Mucosa of descending colon (tissue), 3 donors: ENCODE measurements at regions not wholly inside any gene's neighbourhood (a gene's known extent, or its start where the extent isn't known, plus 50 kb on each side); places are given as distances from the start of the nearest gene placed in this dataset.

Experiments used
- ATAC-seq: fragments of 200-7000 bp; cut with Tn5 transposase; one replicate; pipeline ENCODE4 v1.9.1; 2020; ENCODE audit warnings: mild to moderate bottlenecking, moderate library complexity
- DNase-seq, 3 donors: peaks; one replicate each; pipeline ENCODE4 v3.0.0-alpha.2; 2020
- H3K36me3 ChIP-seq: fragments of 200-600 bp; one replicate; pipeline ENCODE4 v1.8.0; 2021; ENCODE audit warnings: low read depth, mild to moderate bottlenecking
- H3K4me1 ChIP-seq: fragments of 200-600 bp; one replicate; pipeline ENCODE4 v1.8.0; 2021; ENCODE audit warnings: low read depth, mild to moderate bottlenecking
- H3K4me3 ChIP-seq: fragments of 200-600 bp; one replicate; pipeline ENCODE4 v1.8.0; 2021; ENCODE audit warnings: mild to moderate bottlenecking
- H3K9me3 ChIP-seq: fragments of 200-600 bp; one replicate; pipeline ENCODE4 v1.8.0; 2021; ENCODE audit warnings: mild to moderate bottlenecking
- intact Hi-C, 2 donors: fragments of 100-400 bp; cut with DNase I in 1 of 2; cut with micrococcal nuclease in 1 of 2; formaldehyde crosslinking; loops; one replicate each; pipeline versions ENCODE4 v1.11.0 to v1.11.1; 2022; cut with DNase I, micrococcal nuclease
- TF ChIP-seq, protein P1 (sequence below): fragments of 200-600 bp; IDR thresholded peaks from one replicate; pipeline ENCODE4 v1.8.0; 2022; ENCODE audit warnings: antibody characterized with exemption, mild to moderate bottlenecking
- donor health status: DM: no; HTN: no; CAD: no; lungs with moderate emphysema.
- donor health status: DM: no; HTN: no; CAD: no.
- donor health status: DM: no; HTN: yes; CAD: no.

DNA sequence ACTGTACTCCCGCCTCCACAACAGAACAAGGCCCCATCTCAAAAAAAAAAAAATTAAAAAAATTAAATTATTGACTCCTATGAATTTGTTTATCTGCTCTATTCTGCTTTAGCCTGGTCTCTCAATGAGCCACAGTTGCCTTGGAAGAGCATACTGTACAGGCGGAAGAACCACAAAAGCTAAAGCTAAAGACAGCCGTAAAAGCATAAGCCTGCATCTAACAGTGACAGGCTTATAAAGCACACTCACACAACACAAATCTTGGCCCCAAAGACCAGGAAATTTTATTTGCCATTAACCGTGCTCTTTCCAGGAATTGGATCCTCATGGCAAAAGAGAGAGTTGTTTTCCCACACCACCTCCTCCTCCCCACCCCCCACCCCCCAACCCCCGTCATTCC lies 53.5 kb upstream of the KLF3 start:
- no peaks in the 10 kb centered on the region for H3K36me3 ChIP-seq
- DNase-seq (no peak), ATAC-seq (peak; percentile 41)
- peaks cover 52% of the 10 kb centered on the region for H3K4me1 ChIP-seq
- H3K9me3 ChIP-seq: no peaks in the 10 kb centered on the region
- intact Hi-C loops: no loop called here
- H3K4me3 ChIP-seq: no peak overlapping the region
- TF ChIP-seq, protein P1, sequence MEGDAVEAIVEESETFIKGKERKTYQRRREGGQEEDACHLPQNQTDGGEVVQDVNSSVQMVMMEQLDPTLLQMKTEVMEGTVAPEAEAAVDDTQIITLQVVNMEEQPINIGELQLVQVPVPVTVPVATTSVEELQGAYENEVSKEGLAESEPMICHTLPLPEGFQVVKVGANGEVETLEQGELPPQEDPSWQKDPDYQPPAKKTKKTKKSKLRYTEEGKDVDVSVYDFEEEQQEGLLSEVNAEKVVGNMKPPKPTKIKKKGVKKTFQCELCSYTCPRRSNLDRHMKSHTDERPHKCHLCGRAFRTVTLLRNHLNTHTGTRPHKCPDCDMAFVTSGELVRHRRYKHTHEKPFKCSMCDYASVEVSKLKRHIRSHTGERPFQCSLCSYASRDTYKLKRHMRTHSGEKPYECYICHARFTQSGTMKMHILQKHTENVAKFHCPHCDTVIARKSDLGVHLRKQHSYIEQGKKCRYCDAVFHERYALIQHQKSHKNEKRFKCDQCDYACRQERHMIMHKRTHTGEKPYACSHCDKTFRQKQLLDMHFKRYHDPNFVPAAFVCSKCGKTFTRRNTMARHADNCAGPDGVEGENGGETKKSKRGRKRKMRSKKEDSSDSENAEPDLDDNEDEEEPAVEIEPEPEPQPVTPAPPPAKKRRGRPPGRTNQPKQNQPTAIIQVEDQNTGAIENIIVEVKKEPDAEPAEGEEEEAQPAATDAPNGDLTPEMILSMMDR: no peak

- ATAC-seq (peak; percentile 68), DNase-seq (peak in 2 of 3 donors; percentile 61 to 65)
- no peak overlapping the region for H3K4me3 ChIP-seq
These were observed 53.0 kb upstream of the KLF3 start for GRCh38 chr4:38610966-38611431.

GRCh38 chr4:38611676-38612075 lies 52.3 kb upstream of the KLF3 start:
- ATAC-seq (no peak), DNase-seq (no peak)
- TF ChIP-seq, protein P1: no peak
- Histone ChIP-seq H3K9me3 (no peaks in the 10 kb centered on the region), H3K4me3 (no peak overlapping the region), H3K4me1 (peaks cover 43% of the 10 kb centered on the region), H3K36me3 (no peaks in the 10 kb centered on the region)
- intact Hi-C loops: no loop called here

More at GRCh38 chr4:38610966-38611431, 53.0 kb upstream of the KLF3 start:
- H3K9me3 ChIP-seq: no peaks in the 10 kb centered on the region
- intact Hi-C loops: no loop called here
- H3K4me1 ChIP-seq: peaks cover 47% of the 10 kb centered on the region
- no peaks in the 10 kb centered on the region for H3K36me3 ChIP-seq
- TF ChIP-seq, protein P1: no peak

GRCh38 chr4:38612646-38613414 lies 51.2 kb upstream of the KLF3 start:
- ATAC-seq: peak; percentile 25
- Histone ChIP-seq H3K36me3 (no peaks in the 10 kb centered on the region), H3K4me3 (no peak overlapping the region), H3K9me3 (no peaks in the 10 kb centered on the region), H3K4me1 (peaks cover 43% of the 10 kb centered on the region)
- TF ChIP-seq, protein P1: no peak
- peak in 1 of 3 donors; percentile 41 for DNase-seq
- intact Hi-C loops: no loop called here
